HG03565 (cell line): ENCODE measurements at regions not wholly inside any gene's neighbourhood (a gene's known extent, or its start where the extent isn't known, plus 50 kb on each side); places are given as distances from the start of the nearest gene placed in this dataset.

Experiments
- ATAC-seq: cut with Tn5 transposase; IDR thresholded peaks from one replicate; pipeline ENCODE4 v1.9.1; 2021; ENCODE audit warnings: mild to moderate bottlenecking, moderate library complexity; ENCODE audit not compliant: unreplicated experiment

DNA sequence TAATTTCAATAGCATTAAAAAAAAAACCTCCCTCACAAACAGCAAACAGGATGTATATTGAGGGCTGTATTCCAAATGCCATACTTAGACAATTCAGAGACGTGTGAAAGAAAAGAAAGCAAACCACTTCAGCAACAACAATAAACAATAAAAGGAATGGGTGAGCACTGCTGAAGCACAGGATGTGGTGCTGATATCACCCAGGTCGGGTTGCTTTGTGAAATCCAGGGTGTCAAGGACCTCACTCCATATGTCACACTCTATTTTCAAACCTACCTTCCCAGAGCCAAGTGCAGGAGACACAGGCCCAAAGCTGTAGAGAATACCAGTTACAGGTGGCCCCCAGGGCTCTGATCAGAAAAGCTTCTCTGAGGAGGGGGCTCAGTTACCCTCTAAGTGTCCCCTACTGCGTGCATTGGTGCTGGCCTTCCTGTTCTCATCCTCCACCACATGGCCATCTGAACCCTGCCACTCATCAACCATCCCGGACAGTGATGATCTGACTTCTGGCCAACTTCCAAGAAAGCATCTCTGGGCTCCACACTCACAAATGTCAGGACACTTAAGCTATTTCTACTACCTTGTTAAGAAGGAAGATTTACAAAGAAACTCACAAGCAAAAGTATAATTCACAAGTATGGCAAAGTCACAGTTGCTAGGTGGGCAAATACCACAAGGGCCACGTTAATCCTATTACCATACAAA, 363.0 kb downstream of the SS18 start:
- no peak for ATAC-seq

GRCh38 chr18:25726298-25726697, 364.1 kb downstream of the SS18 start:
- no peak for ATAC-seq

DNA sequence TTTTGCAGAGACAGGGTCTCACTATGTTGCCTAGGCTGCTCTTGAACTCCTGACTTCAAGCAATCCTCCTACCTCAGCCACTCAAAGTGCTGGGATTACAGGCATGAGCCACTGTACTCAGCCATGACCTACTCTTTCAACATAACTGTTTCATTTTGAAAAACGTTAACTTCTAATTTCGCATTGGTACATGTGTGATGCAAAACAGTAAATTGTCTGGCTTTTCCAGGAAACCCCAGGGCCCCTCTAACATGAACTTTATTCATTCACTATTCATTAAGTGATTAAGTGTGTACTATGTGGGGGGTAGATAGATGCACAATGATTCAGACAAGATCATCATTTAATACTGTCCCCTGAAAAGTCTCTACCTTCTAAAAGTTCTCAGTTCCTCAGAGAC, 364.9 kb downstream of the SS18 start:
- ATAC-seq, result no peak

DNA sequence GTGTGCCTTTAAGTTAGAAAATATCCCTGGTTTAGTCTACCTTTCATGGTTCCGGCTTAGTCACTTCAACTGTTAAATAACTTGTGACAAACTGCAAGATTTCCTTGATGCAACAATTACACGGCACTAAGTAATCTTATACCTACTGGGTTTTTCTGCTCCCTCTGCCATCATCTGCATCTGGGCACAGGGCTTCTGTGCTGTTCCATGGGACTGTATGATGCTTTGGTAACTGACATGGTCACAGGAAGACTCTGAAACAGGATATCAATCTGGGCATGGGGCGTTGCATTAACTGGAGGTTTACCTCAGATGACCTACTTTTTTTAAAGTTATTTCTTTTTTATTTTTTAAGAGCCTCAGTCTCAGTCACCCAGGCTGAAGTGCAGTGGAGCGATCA, 365.4 kb downstream of the SS18 start:
- no peak for ATAC-seq

- ATAC-seq, result no peak
These were observed 366.3 kb downstream of the SS18 start for GRCh38 chr18:25724121-25724520.

DNA sequence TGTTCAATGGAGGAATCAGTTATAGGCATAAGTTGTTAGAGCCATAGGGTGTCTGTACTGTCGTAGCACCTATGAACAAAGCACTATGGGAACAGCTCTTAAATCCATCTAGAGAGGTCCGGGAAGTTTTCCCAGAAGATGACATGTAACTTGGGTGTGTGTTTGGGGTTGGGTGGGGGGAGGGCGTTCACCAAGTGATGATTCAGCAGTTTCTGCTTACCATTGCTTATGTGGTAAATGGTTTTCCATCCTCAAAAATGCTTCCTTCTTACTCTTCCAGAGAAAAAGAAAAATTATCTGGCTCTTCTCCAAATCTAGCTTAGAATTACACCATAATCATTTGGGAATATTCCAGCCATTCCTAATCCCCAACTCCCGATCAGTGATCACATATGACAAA, 361.1 kb upstream of the ZNF521 start:
- ATAC-seq, result no peak

GRCh38 chr18:25710981-25711380, 359.0 kb upstream of the ZNF521 start:
- no peak for ATAC-seq

GRCh38 chr18:25705650-25706049, 353.7 kb upstream of the ZNF521 start:
- no peak for ATAC-seq

DNA sequence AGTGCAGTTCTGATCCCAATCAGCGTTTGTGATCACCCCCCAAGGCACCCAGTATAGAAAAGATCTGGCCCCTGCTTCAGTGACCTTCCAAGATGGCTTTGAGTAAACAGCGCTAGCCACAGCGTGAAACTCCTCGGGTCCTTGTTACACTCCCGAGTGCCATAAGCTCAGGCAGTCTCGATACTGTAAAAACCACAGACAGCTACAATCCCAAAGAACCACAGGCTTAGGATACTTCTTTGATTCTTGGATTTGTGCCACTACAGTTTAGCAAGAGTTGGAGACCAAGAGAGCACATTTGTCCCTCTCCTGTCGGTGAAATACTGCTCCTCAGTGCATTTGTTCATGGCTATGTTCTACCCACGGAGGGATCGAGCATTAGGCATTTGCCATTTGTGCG, 352.5 kb upstream of the ZNF521 start:
- ATAC-seq, result no peak

- ATAC-seq, result no peak
These were observed 352.1 kb upstream of the ZNF521 start for GRCh38 chr18:25704071-25704470.

- no peak for ATAC-seq
These were observed 349.9 kb upstream of the ZNF521 start for GRCh38 chr18:25701821-25702220.

GRCh38 chr18:25686960-25687500, 335.1 kb upstream of the ZNF521 start:
- no peak for ATAC-seq

GRCh38 chr18:25685088-25685487, 333.1 kb upstream of the ZNF521 start:
- no peak for ATAC-seq

- ATAC-seq, result no peak
These were observed 327.5 kb upstream of the ZNF521 start for GRCh38 chr18:25679491-25679890.

DNA sequence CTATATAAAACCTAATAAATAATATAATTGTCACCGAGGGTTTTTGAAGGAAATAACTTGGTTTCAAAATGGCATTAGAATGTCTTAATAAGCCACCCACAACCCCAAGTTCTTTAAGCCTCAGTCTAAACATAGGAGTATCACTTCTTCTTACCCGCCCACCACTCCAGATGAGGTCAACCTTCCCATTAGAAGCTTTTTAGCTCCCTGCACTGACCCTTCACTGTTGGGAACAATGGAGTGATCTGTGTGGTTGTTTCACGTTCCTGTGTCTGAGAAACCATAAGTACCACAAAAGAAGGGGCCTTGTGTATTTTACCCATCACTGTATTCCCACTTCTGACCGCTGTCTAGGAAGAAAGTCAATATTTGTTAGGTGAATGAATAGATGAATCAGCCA, 326.3 kb upstream of the ZNF521 start:
- no peak for ATAC-seq

DNA sequence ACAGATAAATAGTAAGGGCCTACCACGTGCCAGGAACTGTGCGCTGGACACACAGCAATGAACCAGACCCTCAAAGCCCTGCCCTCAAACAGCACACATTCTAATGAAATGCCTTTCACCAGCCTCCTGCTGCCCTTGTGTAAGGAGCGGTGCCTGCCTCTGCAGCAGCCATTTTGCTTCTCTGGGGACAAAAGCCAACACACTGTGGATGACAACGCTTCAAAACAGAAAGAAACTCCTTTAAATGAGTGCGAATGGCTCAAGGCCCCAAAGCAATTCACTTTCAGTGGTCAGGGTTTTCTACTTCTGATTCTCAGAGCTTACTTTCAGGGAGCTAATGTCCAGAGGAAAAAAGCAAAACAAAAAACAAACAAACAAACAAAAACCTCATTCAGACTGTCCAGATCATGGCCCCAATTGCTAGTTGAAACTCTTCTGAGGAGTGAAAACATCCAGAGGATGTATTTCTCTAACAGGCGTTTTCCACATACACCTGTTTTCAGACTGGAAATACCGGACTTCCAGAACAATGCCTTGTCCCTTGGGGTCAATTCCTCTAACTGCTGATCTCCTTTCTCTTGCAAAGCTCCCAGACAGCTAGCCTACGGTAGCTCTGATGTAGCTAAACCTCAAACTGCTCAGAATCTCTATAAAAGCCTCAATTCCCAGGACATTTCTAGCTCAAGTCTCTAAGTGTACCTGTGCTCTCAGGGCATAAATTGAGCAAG, 323.3 kb upstream of the ZNF521 start:
- ATAC-seq, result no peak

- no peak for ATAC-seq
These were observed 322.2 kb upstream of the ZNF521 start for GRCh38 chr18:25674183-25674582.

DNA sequence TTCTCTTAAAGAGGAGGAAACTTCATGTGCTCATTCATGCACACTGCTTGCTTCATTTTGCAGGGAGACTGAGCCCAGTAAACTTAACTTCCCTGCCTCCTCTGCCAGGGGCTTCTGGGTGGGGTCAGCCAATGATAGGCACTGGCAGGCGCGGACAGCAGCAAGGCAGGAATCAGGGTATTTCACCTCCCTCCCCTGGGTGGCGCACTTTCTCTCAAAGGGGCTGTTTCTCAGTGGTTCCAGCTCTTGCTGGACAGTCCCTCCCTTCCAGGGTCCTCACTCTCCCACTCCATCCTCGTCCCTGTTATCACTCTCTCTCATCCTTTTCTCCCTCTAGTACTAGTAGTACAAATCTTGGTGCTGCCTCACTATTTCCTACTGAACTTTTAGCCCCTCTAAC, 320.5 kb upstream of the ZNF521 start:
- no peak for ATAC-seq

DNA sequence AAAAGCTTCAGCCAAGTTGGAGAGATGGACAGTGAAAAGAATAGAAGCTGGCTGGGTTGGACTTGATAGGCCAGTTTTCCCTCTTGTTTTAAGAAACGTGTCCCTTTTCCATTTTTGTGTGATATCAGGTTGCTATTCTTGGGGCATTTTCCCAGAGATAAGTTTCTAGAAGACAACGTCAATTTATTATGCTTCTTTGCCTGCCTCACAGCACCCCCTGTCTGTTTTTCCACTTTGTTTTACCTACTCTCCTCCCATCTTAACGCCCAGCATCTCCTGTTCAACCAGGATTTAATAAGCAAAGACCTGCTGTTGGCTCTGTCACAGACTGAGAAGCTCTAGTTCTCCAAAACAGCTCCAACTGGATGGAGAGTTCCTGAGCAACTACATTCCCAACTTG, 317.8 kb upstream of the ZNF521 start:
- no peak for ATAC-seq

DNA sequence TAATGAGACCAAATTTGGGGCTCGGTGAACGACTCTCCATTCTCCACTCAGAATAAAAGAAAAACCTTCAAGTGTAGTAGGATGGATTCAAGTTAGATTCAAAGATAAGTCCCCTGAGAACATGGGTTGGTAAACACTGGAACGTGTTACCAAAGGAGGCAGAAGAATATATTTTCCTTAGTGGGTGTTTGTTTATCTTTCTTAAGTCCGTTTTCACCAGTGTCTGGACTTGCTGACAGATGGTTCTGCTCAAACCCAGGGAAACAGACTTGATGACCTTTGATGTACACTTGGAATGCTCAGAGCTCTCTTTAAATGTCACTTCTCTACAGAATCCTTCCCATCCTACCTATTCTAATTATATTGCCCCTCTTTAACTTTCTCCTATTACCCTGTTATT, 310.3 kb upstream of the ZNF521 start:
- no peak for ATAC-seq

GRCh38 chr18:25661831-25662230, 309.9 kb upstream of the ZNF521 start:
- ATAC-seq, result no peak

DNA sequence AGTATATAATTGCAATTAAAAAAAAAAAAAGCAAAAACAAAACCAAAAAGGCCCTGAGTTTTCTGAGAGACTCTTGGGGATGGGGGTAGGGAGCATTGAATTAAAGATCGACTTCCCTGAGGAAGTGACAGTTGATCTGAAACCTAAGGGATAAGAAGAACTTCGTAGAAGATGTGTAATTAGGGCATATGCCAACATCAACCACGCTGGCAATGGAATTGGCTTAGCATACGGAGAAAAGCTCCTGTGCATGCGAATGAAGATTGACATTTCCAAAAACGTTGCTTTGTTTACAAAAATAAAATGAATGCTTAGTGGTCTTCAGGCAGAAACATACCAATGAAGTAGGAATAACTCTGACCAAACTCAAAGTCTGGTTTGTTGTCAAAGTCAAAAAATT, 307.6 kb upstream of the ZNF521 start:
- no peak for ATAC-seq
